HG03520 (cell line): ENCODE measurements at regions not wholly inside any gene's neighbourhood (a gene's known extent, or its start where the extent isn't known, plus 50 kb on each side); places are given as distances from the start of the nearest gene placed in this dataset.
"Not testable (repeated sequence)": the region's sequence is repeated elsewhere in the genome, so short reads cannot be mapped to it uniquely, and the experiment has no call there.

Source experiments
- ATAC-seq: cut with Tn5 transposase; IDR thresholded peaks from one replicate; pipeline ENCODE4 v1.9.1; 2021; ENCODE audit warnings: mild to moderate bottlenecking, moderate library complexity; ENCODE audit not compliant: unreplicated experiment

GRCh38 chr2:35204881-35205280 is 1150.7 kb upstream of the CRIM1 start:
- no peak for ATAC-seq

DNA sequence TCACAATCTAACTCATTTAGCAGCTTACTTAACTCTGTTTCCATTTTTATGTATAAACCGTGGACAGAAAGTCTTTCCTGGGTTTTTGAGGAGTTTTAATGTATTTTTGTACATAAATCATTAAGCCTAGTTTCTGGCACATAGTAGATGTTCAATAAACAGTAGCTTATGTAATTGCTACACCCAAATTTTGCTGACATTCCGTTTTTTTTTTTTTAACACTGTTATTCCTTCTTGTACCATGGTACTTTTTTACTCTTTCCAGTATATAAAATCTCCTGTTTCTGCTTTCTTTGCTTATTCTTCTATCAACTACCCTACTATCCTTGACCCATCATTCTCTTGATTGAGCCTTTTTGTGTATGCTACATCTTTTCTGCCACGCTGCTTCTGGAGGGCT is 1151.3 kb upstream of the CRIM1 start:
- no peak for ATAC-seq

GRCh38 chr2:35199298-35199697 is 1156.3 kb upstream of the CRIM1 start:
- ATAC-seq: no peak

DNA sequence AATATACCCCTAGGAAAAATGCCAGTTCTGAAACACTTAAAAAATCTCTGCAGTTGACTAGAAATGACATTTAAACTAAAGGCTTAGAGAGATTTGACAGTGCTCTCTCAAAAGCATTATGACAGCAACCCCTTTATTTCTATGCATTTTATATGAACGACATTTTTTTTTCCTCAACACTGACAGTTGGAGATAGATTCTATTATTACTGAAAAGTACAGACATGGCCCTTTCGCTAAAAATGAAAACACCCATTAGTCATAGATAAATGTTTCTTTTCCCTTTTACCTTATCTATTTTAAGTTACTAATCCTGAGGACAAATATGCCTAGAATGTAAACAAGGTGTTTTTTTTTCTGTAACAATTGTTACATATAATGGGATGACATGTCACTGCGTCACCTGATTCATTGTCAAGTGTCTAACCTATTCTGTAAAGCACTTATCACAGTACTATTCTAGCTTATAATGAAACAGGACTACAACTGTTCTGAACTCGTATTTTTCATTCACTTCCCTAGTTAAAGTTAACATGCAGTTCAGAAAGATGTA is 1169.6 kb upstream of the CRIM1 start:
- no peak for ATAC-seq

DNA sequence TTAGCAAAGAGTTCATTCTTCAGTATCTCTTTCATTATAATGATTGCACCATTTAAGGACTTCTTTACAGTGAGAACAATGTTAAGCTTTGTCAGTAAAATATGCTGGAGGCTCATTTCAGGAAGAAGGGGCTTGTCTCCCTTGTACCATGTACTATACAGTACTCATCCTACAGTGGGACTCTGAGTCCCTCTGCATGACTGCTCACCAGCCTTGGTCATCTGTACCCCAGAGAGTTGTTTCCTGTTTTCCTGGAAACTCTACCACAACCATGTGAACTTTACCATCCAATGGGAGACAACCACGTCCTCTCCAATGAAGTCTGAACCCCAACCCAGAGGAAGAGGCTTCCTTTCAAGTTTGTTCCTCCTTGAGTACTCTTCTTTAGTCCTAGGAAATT is 1171.1 kb upstream of the CRIM1 start:
- no peak for ATAC-seq

DNA sequence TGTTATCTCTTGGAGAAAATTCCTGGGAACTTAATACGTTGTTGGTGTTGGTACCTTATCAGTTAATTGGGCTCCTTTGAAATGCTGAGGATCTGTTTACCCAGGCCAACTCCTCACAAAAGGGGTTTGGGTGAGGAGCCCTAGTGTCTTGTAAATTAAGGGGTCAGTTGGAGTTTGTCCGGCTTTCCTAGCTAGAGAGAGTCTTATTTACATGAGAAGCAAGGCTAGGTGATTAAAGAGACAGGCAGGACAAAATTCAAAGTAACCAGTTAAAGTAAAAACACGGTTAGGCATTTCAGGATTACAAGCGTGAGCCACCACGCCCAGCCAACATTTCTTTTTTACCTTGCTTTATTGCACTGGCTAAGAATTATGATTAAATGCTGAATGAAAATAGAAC is 1178.9 kb upstream of the CRIM1 start:
- not testable (repeated sequence) for ATAC-seq

DNA sequence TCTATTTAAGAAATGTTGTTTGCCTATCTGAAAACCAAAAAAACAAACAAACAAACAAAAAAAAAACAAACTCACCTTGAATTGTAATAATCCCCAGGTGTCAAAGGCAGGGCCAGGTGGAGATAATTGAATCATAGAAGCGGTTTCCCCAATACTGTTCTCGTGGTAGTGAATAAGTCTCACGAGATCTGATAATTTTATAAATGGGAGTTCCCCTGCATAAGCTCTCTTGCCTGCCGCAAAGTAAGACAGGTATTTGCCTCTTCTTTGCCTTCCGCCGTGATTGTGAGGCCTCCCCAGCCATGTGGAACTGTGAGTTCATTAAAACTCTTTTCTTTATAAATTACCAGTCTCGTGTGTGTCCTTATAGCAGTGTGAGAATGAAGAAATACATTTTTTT is 1180.7 kb upstream of the CRIM1 start:
- no peak for ATAC-seq

GRCh38 chr2:35172687-35173086 is 1182.9 kb upstream of the CRIM1 start:
- ATAC-seq: no peak

- ATAC-seq: no peak
Observed at GRCh38 chr2:35168351-35168750, 1187.2 kb upstream of the CRIM1 start.

DNA sequence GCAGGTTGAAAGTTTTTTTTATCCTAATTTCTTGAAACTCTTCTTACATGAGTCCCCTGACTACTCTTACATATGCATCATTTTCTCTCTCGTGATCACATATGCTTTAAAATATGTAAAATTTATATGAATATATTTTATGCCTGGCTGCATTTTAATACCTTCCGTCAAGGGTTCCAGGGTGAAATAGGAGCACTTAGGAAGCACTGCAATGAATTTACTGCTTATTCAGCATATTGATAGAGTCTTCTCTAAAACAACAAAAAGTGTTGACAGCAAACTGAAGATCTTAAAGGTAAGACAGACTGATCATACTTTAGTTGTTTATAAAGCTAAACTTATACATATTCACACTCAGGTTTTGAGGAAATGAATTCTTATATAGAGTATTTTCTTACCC is 1191.6 kb upstream of the CRIM1 start:
- ATAC-seq: no peak

GRCh38 chr2:35160871-35161270 is 1194.7 kb upstream of the CRIM1 start:
- ATAC-seq: no peak

DNA sequence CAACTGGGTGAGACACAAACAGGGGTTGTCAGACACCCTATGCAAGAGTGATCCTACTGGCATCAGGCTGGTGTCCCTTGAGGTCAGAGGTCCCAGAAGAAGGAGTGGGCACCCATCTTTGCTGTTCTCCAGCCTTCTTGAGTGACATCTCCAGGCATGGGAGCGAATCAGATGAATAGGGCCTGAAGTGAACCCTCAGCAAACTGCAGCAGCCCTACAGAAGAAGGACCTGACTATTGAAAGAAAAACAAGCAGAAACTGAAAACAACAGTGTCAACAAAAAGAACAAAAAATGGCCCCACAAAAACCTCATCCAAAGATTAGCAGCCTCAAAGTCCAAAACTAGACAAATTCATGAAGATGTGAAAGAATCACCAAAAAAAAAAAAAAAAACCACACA is 1229.7 kb upstream of the CRIM1 start:
- no peak for ATAC-seq

GRCh38 chr2:35125278-35125677 is 1230.3 kb upstream of the CRIM1 start:
- ATAC-seq: no peak

GRCh38 chr2:35116151-35116550 is 1239.4 kb upstream of the CRIM1 start:
- ATAC-seq: no peak

GRCh38 chr2:35114765-35115164 is 1240.8 kb upstream of the CRIM1 start:
- ATAC-seq: no peak

DNA sequence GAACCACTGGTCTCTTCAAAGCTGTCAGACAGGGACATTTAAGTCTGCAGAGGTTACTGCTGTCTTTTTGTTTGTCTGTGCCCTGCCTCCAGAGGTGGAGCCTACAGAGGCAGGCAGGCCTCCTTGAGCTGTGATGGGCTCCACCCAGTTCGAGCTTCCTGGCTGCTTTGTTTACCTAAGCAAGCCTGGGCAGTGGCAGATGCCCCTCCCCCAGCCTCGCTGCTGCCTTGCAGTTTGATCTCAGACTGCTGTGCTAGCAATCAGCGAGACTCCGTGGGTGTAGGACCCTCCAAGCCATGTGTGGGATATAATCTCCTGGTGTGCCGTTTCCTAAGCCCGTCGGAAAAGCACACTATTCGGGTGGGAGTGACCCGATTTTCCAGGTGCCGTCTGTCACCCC is 1243.2 kb upstream of the CRIM1 start:
- not testable (repeated sequence) for ATAC-seq

DNA sequence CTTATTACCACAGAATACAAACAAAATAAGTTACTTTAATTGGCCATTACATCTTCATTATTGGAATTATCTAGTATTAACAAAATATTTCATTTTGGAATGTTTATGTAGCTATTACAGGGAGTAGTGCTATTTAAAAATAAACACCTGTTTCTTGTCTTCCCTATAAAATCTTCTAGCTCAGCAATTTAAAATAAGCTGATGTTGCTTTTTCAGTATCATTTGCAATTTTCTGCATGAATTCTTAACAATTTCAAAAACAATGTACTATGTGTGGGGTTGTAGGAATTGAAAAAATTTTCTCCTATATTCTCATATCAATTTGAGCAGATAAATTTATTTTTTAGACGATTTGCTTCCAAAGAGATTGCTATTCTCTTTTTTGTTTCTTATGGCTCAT is 1251.3 kb upstream of the CRIM1 start:
- ATAC-seq: no peak

DNA sequence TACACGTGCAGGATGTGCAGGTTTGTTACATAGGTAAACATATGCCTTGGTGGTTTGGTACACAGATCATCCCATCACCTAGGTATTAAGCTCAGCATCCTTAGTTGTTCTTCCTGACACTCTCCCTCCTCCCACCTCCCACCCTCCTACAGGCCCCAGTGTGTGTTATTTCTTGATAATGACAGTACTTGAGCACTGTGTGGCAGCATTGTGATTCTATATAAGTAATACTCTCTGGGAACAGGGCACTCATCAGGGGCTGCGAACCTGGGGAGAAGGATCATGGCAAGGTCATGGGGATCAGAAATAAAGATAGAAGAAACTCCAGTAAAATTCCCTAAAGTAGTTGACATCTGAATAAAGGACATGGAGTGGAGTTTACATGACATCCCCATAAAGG is 1256.2 kb upstream of the CRIM1 start:
- no peak for ATAC-seq

GRCh38 chr2:35082072-35082471 is 1273.5 kb upstream of the CRIM1 start:
- ATAC-seq: no peak

DNA sequence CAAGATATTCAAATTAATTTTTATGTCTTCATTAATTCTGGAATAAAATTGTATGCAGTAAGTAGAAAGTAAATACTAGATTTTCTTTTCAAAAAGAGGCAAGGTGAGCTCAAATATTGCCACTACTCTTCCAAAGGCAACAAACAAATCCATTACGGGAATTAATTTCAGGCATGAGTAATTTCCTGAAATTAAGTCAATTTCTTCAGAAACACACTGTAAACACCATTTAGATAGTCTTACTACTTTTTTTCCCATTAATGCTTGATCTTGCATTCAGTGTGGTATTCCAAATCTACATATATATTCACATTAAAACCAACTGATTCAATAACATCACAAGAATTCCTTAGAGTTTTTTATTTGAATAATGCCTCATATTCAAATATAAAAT is 1274.0 kb upstream of the CRIM1 start:
- no peak for ATAC-seq

DNA sequence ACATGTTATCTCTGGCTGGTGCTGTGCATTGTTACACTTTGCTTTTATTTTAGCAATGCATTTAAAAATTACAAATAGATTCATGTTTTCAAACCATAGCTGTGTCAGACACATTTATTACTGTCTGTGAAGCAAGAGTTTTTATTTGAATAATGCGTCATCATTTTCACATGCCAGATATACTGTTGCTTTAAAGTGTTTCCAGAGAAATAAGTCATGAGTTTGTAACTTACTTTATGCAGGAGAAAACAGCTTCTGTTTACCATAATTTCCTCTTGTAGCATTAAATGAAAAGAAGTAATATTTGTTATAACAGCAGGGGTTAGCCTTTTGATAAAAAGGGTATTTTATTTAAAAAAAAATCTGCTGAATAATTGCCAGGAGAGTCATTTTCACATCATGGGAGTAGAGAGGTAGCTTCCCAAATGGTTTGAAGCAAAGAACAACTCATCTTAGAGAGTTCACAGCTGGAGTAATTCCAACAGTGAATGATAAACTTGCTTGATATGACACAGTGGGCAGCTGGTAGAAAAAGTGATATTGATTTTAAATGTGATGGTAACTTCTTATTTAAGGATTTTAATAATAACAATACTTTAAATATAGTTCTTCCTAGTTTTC is 1274.5 kb upstream of the CRIM1 start:
- ATAC-seq: no peak

- no peak for ATAC-seq
Observed at GRCh38 chr2:35080231-35080910, 1275.2 kb upstream of the CRIM1 start.

GRCh38 chr2:35067420-35067819 is 1288.2 kb upstream of the CRIM1 start:
- ATAC-seq: no peak
